SK-N-MC (cell line): ENCODE measurements at regions not wholly inside any gene's neighbourhood (a gene's known extent, or its start where the extent isn't known, plus 50 kb on each side); places are given as distances from the start of the nearest gene placed in this dataset.

ENCODE experiments used
- EZH2 ChIP-seq: fragments of 200-600 bp; sonication (generic); IDR thresholded peaks from one replicate; pipeline ENCODE4 v1.6.1; 2017; ENCODE audit warnings: antibody characterized with exemption
- POLR2AphosphoS5 ChIP-seq: IDR thresholded peaks from 2 replicates; pipeline ENCODE4 v1.6.1; 2012; ENCODE audit warnings: mild to moderate bottlenecking, low read depth, low read length, borderline replicate concordance

- TF ChIP-seq POLR2AphosphoS5 (no peak), EZH2 (no peak)
These were observed 284.4 kb upstream of the RASGRP1 start for GRCh38 chr15:38849046-38849445.
